ENCODE measurements at regions not wholly inside any gene's neighbourhood (a gene's known extent, or its start where the extent isn't known, plus 50 kb on each side); places are given as distances from the start of the nearest gene placed in this dataset.

GRCh38 chr16:52092126-52092525 lies 454.8 kb downstream of the TOX3 start:
- BruUV-seq (replicated peaks) = no TSS peak
- FAIRE-seq (no peak), ATAC-seq (no peak), DNase-seq (ENCODE audit: low spot score) (no peak)
- Histone ChIP-seq H3K4me2 (ENCODE audit: low read depth, low read length) (no peak overlapping the region), H3K27me3 (ENCODE audit: control insufficient read depth in 1 of 2, insufficient read depth in 2 of 2, low read length in 2 of 2) (no peaks in the 10 kb centered on the region), H4K20me1 (ENCODE audit: insufficient read depth, low read length) (no peaks in the 10 kb centered on the region), H2AFZ (ENCODE audit: low read length) (no peak overlapping the region), H3K9me3 (ENCODE audit: low read length) (no peaks in the 10 kb centered on the region), H3K79me2 (ENCODE audit: insufficient read depth, low read length) (no peaks in the 10 kb centered on the region), H3K36me3 (replicated peaks in 1 of 2; ENCODE audit: control insufficient read depth in 1 of 2, insufficient read depth in 2 of 2, low read length in 2 of 2) (no peaks in the 10 kb centered on the region), H3K4me3 (replicated peaks in 1 of 3; ENCODE audit: insufficient read depth in 1 of 3, low read depth in 2 of 3, low read length in 3 of 3) (no peak overlapping the region), H3K4me1 (ENCODE audit: insufficient read depth, low read length) (no peaks in the 10 kb centered on the region), H3K9ac (ENCODE audit: insufficient read depth, low read depth, low read length) (no peak overlapping the region), H3K27ac (ENCODE audit: extremely low read length, insufficient read depth, low read length) (no peak overlapping the region)
- POLR2A ChIA-PET = no interaction called here
- 16% methylated on average over 3 of the region's 3 CpGs for WGBS (ENCODE audit: low lambda C conversion rate)
- intact Hi-C loops (cut with micrococcal nuclease; ENCODE audit: unreplicated experiment) (no loop called here), in situ Hi-C loops (cut with HindIII; ENCODE audit: extremely low pct_ligation_motif_present, low pct_unique_long_range_greater_than_20kb) (no loop called here)
- CTCF ChIA-PET (ENCODE audit: low intra/inter-chr PET ratio, low total read pairs) = no interaction called here
- TF ChIP-seq TEAD2 (CRISPR knock-in tag; IDR thresholded peaks at IDR 0.05) (no peak), PHB2 (IDR thresholded peaks at IDR 0.05; ENCODE audit: partially characterized antibody) (no peak), TMF1 (CRISPR knock-in tag; IDR thresholded peaks at IDR 0.05; ENCODE audit: low read depth) (no peak)

GRCh38 chr16:52090080-52090479 lies 456.9 kb downstream of the TOX3 start:
- POLR2A ChIA-PET = no interaction called here
- ATAC-seq (no peak), FAIRE-seq (no peak), DNase-seq (ENCODE audit: low spot score) (no peak)
- H3K4me3 ChIP-seq (replicated peaks in 1 of 3; ENCODE audit: insufficient read depth in 1 of 3, low read depth in 2 of 3, low read length in 3 of 3) = no peak overlapping the region
- no peak overlapping the region for H3K27ac ChIP-seq (ENCODE audit: extremely low read length, insufficient read depth, low read length)
- H3K36me3 ChIP-seq (replicated peaks in 1 of 2; ENCODE audit: control insufficient read depth in 1 of 2, insufficient read depth in 2 of 2, low read length in 2 of 2) = no peaks in the 10 kb centered on the region
- H3K79me2 ChIP-seq (ENCODE audit: insufficient read depth, low read length) = no peaks in the 10 kb centered on the region
- CTCF ChIA-PET (ENCODE audit: low intra/inter-chr PET ratio, low total read pairs) = no interaction called here
- no peak overlapping the region for H3K4me2 ChIP-seq (ENCODE audit: low read depth, low read length)
- no peaks in the 10 kb centered on the region for H3K9me3 ChIP-seq (ENCODE audit: low read length)
- H3K9ac ChIP-seq (ENCODE audit: insufficient read depth, low read depth, low read length) = no peak overlapping the region
- in situ Hi-C loops (cut with HindIII; ENCODE audit: extremely low pct_ligation_motif_present, low pct_unique_long_range_greater_than_20kb) (no loop called here), intact Hi-C loops (cut with micrococcal nuclease; ENCODE audit: unreplicated experiment) (no loop called here)
- no peaks in the 10 kb centered on the region for H3K4me1 ChIP-seq (ENCODE audit: insufficient read depth, low read length)
- H2AFZ ChIP-seq (ENCODE audit: low read length) = no peak overlapping the region
- no peak for TF ChIP-seq ESRRA (CRISPR knock-in tag; IDR thresholded peaks at IDR 0.05; ENCODE audit: low read depth)
- TF ChIP-seq ZNF263 (CRISPR knock-in tag; IDR thresholded peaks at IDR 0.05) = no peak
- no peak for TF ChIP-seq PHF20 (CRISPR knock-in tag; IDR thresholded peaks at IDR 0.05)
- TF ChIP-seq BHLHE40 (IDR thresholded peaks at IDR 0.05; ENCODE audit: low read length) = no peak
- TF ChIP-seq SIX4 (CRISPR knock-in tag; IDR thresholded peaks at IDR 0.05) = no peak
- no peaks in the 10 kb centered on the region for H3K27me3 ChIP-seq (ENCODE audit: control insufficient read depth in 1 of 2, insufficient read depth in 2 of 2, low read length in 2 of 2)
- no TSS peak for BruUV-seq (replicated peaks)
- no peaks in the 10 kb centered on the region for H4K20me1 ChIP-seq (ENCODE audit: insufficient read depth, low read length)
